ENCODE measurements at regions not wholly inside any gene's neighbourhood (a gene's known extent, or its start where the extent isn't known, plus 50 kb on each side); places are given as distances from the start of the nearest gene placed in this dataset.

- ChIA-PET CTCF (no interaction called here), POLR2A (no interaction called here), RAD21 (ENCODE audit: low non-redundant PET in 1 of 2, low total read pairs in 2 of 2, uncharacterized antibody in 2 of 2, unreplicated experiment in 2 of 2) (no interaction called here)
- Histone ChIP-seq H4K20me1 (ENCODE audit: insufficient read depth) (no peaks in the 10 kb centered on the region), H3K36me3 (ENCODE audit: control insufficient read depth in 1 of 2, insufficient read depth in 2 of 2, low read length in 2 of 2) (no peaks in the 10 kb centered on the region), H3K9me3 (ENCODE audit: control insufficient read depth in 1 of 2, insufficient read depth in 1 of 2, low read depth in 1 of 2, low read length in 2 of 2) (no peaks in the 10 kb centered on the region), H3K79me2 (ENCODE audit: insufficient read depth, low read length) (peaks cover 13% of the 10 kb centered on the region), H3K27ac (ENCODE audit: low read depth, low read length) (no peak overlapping the region), H3K27me3 (ENCODE audit: insufficient read depth, low read length) (no peaks in the 10 kb centered on the region), H3K9ac (ENCODE audit: low read length) (no peak overlapping the region), H3K4me3 (replicated peaks in 1 of 2; ENCODE audit: low read depth in 1 of 2, low read length in 2 of 2) (no peak overlapping the region), H3K4me1 (ENCODE audit: control insufficient read depth in 1 of 2, insufficient read depth in 2 of 2, low read length in 2 of 2) (no peaks in the 10 kb centered on the region), H2AFZ (ENCODE audit: low read depth, low read length, poor library complexity, severe bottlenecking) (no peak overlapping the region), H3K9me2 (ENCODE audit: insufficient read depth) (no peaks in the 10 kb centered on the region), H3K4me2 (ENCODE audit: low read length) (no peak overlapping the region)
- no peak for TF ChIP-seq RAD21 (IDR thresholded peaks at IDR 0.05; ENCODE audit: low read depth)
- no peak for TF ChIP-seq FOSL1 (IDR thresholded peaks at IDR 0.05; ENCODE audit: low read depth)
- TF ChIP-seq SP1 (IDR thresholded peaks at IDR 0.05; ENCODE audit: low read depth) = no peak
- no peak for TF ChIP-seq CBX3 (IDR thresholded peaks at IDR 0.05; ENCODE audit: low read depth)
- no peak for TF ChIP-seq CTCF (IDR thresholded peaks at IDR 0.05 in 2 of 3, conservative IDR thresholded peaks at IDR 0.05 in 1 of 3; ENCODE audit: borderline replicate concordance in 1 of 3, insufficient read depth in 1 of 3, low read depth in 2 of 3, low read length in 2 of 3)
- TF ChIP-seq REST (IDR thresholded peaks at IDR 0.05; ENCODE audit: low read depth) = no peak
- TF ChIP-seq CEBPB (IDR thresholded peaks at IDR 0.05; ENCODE audit: low read depth) = no peak
- TF ChIP-seq POLR2A (IDR thresholded peaks at IDR 0.05; ENCODE audit: borderline replicate concordance, extremely low read depth, insufficient read depth, insufficient read length) = no peak
- TF ChIP-seq ELF1 (IDR thresholded peaks at IDR 0.05; ENCODE audit: borderline replicate concordance, low read depth) = no peak
- no peak for TF ChIP-seq MAX (IDR thresholded peaks at IDR 0.05)
- TF ChIP-seq ZNF274 (IDR thresholded peaks at IDR 0.05; ENCODE audit: low read depth, low read length) = no peak
- TF ChIP-seq ZBTB33 (IDR thresholded peaks at IDR 0.05; ENCODE audit: extremely low read depth, insufficient replicate concordance, low read length) = no peak
- no peak for TF ChIP-seq SIN3A (IDR thresholded peaks at IDR 0.05; ENCODE audit: low read depth)
- TF ChIP-seq EZH2phosphoT487 (IDR thresholded peaks at IDR 0.05; ENCODE audit: borderline replicate concordance) = no peak
- no peak for TF ChIP-seq TCF7L2 (IDR thresholded peaks at IDR 0.05; ENCODE audit: borderline replicate concordance, extremely low read depth, insufficient read depth, insufficient read length)
- TF ChIP-seq YY1 (IDR thresholded peaks at IDR 0.05; ENCODE audit: extremely low read depth, insufficient replicate concordance, low read depth, low read length) = no peak
- no peak for TF ChIP-seq SRF (IDR thresholded peaks at IDR 0.05; ENCODE audit: low read depth)
- no peak for TF ChIP-seq EZH2 (IDR thresholded peaks at IDR 0.05)
- no peak for TF ChIP-seq JUND (IDR thresholded peaks at IDR 0.05)
- TF ChIP-seq ATF3 (IDR thresholded peaks at IDR 0.05) = no peak
- no TSS peak for BruUV-seq (replicated peaks)
- DNase-seq (ENCODE audit: low read depth, low spot score) (no peak), ATAC-seq (no peak)
- intact Hi-C loops (cut with micrococcal nuclease) = no loop called here
These were observed 410.6 kb downstream of the ZFHX3 start for GRCh38 chr16:72637306-72637705.

All from HCT116 (cell line).